K562 (cell line): ENCODE measurements at regions not wholly inside any gene's neighbourhood (a gene's known extent, or its start where the extent isn't known, plus 50 kb on each side); places are given as distances from the start of the nearest gene placed in this dataset.

Experiments
- CBX1 ChIP-seq: sonication (generic); IDR thresholded peaks from 2 replicates; pipeline ENCODE4 v1.6.1; 2016; ENCODE audit warnings: antibody characterized with exemption, low read depth, mild to moderate bottlenecking
- CHD4 ChIP-seq: fragments of 200-600 bp; sonication (generic); IDR thresholded peaks from 3 replicates; pipeline ENCODE4 v1.6.1; 2012; ENCODE audit warnings: low read depth, mild to moderate bottlenecking, mixed read lengths, low read length, inconsistent platforms; ENCODE audit not compliant: insufficient read depth, insufficient replicate concordance, poor library complexity, severe bottlenecking
- FOXA1 ChIP-seq: fragments of 450-650 bp; IDR thresholded peaks from 2 replicates; pipeline ENCODE4 v1.6.1; 2016; ENCODE audit warnings: mild to moderate bottlenecking, borderline replicate concordance
- KAT7 ChIP-seq: sonication (generic); formaldehyde crosslinking; IDR thresholded peaks from 2 replicates; pipeline ENCODE4 v1.8.0; 2022; ENCODE audit warnings: missing genetic modification reagents, mild to moderate bottlenecking, borderline replicate concordance
- MAFF ChIP-seq: IDR thresholded peaks from 2 replicates; pipeline ENCODE4 v1.6.1; 2012; ENCODE audit warnings: low read length, improper control_type of control experiment
- MAFK ChIP-seq: IDR thresholded peaks from 2 replicates; pipeline ENCODE4 v1.6.1; 2011; ENCODE audit warnings: low read length, improper control_type of control experiment
- MEF2A ChIP-seq: IDR thresholded peaks from 2 replicates; pipeline ENCODE4 v1.6.1; 2011; ENCODE audit warnings: low read depth, mild to moderate bottlenecking, low read length, moderate library complexity; ENCODE audit not compliant: control insufficient read depth
- NFIC ChIP-seq: fragments of 450-650 bp; IDR thresholded peaks from 2 replicates; pipeline ENCODE4 v1.6.1; 2017; ENCODE audit warnings: mild to moderate bottlenecking, inconsistent platforms
- NR2C2 ChIP-seq, 2 experiments: fragments of 200-800 bp in 1 of 2; sonication (Bioruptor generic) in 1 of 2; sonication (generic) in 1 of 2; formaldehyde crosslinking in 1 of 2; IDR thresholded peaks; 2 replicates each; pipeline versions ENCODE4 v1.6.1 to v1.8.0; 2016 to 2022; ENCODE audit warnings: mild to moderate bottlenecking in 1 of 2, missing compliant biosample characterization in 1 of 2, missing genetic modification characterization in 1 of 2, missing genetic modification reagents in 1 of 2
- POLR2A ChIP-seq: fragments of 450-650 bp; conservative IDR thresholded peaks from 2 replicates; pipeline ENCODE4 v1.6.1; 2016
- PRPF4 ChIP-seq: fragments of 200-400 bp; formaldehyde crosslinking; IDR thresholded peaks from one replicate; pipeline ENCODE4 v1.6.1; 2017; ENCODE audit warnings: low read length, low read depth, mild to moderate bottlenecking; ENCODE audit not compliant: insufficient read depth, poor library complexity, severe bottlenecking
- SP1 ChIP-seq: sonication (generic); formaldehyde crosslinking; IDR thresholded peaks from 2 replicates; pipeline ENCODE4 v1.8.1; 2022; ENCODE audit warnings: mild to moderate bottlenecking, missing genetic modification reagents
- TF ChIP-seq, protein P1 (sequence below), 3 experiments: IDR thresholded peaks in 2 of 3; conservative IDR thresholded peaks in 1 of 3; 2 replicates each; pipeline ENCODE4 v1.5.1; 2011 to 2012; ENCODE audit warnings: low read length in 3 of 3, mild to moderate bottlenecking in 3 of 3, control low read depth in 2 of 3, improper control_type of control experiment in 1 of 3, inconsistent platforms in 1 of 3, low read depth in 1 of 3, mixed read lengths in 1 of 3, moderate library complexity in 1 of 3; ENCODE audit not compliant: insufficient read depth in 2 of 3

DNA sequence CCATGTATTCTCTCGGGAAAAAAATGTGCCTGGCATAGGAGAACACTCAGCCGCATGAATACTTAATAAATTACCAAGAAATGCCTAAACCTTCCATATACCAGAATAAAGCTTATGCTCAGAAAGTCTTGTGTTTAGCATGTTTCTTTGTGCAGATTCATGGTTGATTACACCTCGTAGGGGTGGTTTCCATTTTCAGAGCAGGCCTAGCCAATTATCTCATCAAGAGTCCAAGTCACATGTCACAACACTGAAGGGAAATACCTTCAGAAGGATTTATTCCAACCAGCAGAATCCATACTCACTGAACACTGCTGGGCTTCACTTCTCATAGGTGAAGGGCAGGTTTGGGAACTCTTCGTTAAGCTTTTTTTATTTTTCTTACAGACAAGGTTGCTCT lies 539.7 kb downstream of the PLXDC2 start:
- TF ChIP-seq MAFF (no peak), MEF2A (no peak), PRPF4 (no peak), MAFK (no peak), CHD4 (no peak), NR2C2 (CRISPR knock-in tag; IDR thresholded peaks at IDR 0.05) (no peak), NR2C2 (tag; IDR thresholded peaks at IDR 0.05) (no peak), SP1 (CRISPR knock-in tag) (no peak), CBX1 (no peak), NFIC (no peak), FOXA1 (no peak), KAT7 (CRISPR knock-in tag) (no peak), POLR2A (no peak)
- TF ChIP-seq, protein P1, sequence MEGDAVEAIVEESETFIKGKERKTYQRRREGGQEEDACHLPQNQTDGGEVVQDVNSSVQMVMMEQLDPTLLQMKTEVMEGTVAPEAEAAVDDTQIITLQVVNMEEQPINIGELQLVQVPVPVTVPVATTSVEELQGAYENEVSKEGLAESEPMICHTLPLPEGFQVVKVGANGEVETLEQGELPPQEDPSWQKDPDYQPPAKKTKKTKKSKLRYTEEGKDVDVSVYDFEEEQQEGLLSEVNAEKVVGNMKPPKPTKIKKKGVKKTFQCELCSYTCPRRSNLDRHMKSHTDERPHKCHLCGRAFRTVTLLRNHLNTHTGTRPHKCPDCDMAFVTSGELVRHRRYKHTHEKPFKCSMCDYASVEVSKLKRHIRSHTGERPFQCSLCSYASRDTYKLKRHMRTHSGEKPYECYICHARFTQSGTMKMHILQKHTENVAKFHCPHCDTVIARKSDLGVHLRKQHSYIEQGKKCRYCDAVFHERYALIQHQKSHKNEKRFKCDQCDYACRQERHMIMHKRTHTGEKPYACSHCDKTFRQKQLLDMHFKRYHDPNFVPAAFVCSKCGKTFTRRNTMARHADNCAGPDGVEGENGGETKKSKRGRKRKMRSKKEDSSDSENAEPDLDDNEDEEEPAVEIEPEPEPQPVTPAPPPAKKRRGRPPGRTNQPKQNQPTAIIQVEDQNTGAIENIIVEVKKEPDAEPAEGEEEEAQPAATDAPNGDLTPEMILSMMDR (IDR thresholded peaks at IDR 0.05 in 2 of 3, conservative IDR thresholded peaks at IDR 0.05 in 1 of 3; ENCODE audit: insufficient read depth in 2 of 3, low read depth in 1 of 3, low read length in 3 of 3): no peak
